BJ (cell line): ENCODE measurements at regions not wholly inside any gene's neighbourhood (a gene's known extent, or its start where the extent isn't known, plus 50 kb on each side); places are given as distances from the start of the nearest gene placed in this dataset.

Experiments
- CTCF ChIA-PET: fragments of 350-600 bp; formaldehyde crosslinking; extraction: SDS; loops from one replicate; lab custom pipeline; 2021; ENCODE audit warnings: antibody characterized with exemption, inconsistent platforms; lab: Yijun Ruan, JAX
- POLR2A ChIA-PET: fragments of 300-600 bp; sonication (Branson Sonifier 250); formaldehyde crosslinking; extraction: SDS; loops from one replicate; lab custom pipeline; 2021; ENCODE audit warnings: antibody characterized with exemption; lab: Charles Lee
- DNase-seq: peaks from one replicate; pipeline ENCODE4 v3.0.0-alpha.2; 2011; ENCODE audit warnings: low read depth
- H3K27me3 ChIP-seq: 2 replicates; pipeline ENCODE4 v1.6.0; 2011; ENCODE audit warnings: low read length; ENCODE audit not compliant: control insufficient read depth, insufficient read depth
- H3K36me3 ChIP-seq: 2 replicates; pipeline ENCODE4 v1.5.1; 2011; ENCODE audit warnings: low read length; ENCODE audit not compliant: control insufficient read depth, insufficient read depth
- H3K4me3 ChIP-seq: 2 replicates; pipeline ENCODE4 v1.5.1; 2011; ENCODE audit warnings: low read depth, mild to moderate bottlenecking, control low read depth, low read length
- TF ChIP-seq, protein P1 (sequence below): IDR thresholded peaks from 2 replicates; pipeline ENCODE4 v1.5.1; 2011; ENCODE audit warnings: low read depth, mild to moderate bottlenecking, control low read depth, inconsistent platforms, low read length, moderate library complexity; ENCODE audit not compliant: insufficient read depth

DNA sequence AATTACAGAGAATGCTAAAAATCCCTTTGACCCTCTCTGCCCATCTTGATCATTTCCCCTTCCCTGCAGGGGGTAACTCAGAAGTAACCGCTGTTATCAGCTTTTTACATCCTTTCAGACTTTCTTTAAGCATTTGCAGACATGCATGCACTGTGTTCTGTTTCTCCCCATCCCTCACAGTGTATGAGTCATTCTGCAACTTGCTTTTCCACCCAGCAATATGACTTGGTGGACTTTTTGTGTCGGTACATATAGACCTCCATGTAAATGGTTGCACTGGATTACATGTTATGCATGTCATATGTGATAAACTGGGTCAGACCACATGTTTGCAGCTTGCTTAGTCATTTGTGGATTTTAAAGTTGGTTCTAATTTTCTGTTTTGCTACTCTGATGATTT lies 87.7 kb upstream of the NECTIN1 start:
- TF ChIP-seq, protein P1, sequence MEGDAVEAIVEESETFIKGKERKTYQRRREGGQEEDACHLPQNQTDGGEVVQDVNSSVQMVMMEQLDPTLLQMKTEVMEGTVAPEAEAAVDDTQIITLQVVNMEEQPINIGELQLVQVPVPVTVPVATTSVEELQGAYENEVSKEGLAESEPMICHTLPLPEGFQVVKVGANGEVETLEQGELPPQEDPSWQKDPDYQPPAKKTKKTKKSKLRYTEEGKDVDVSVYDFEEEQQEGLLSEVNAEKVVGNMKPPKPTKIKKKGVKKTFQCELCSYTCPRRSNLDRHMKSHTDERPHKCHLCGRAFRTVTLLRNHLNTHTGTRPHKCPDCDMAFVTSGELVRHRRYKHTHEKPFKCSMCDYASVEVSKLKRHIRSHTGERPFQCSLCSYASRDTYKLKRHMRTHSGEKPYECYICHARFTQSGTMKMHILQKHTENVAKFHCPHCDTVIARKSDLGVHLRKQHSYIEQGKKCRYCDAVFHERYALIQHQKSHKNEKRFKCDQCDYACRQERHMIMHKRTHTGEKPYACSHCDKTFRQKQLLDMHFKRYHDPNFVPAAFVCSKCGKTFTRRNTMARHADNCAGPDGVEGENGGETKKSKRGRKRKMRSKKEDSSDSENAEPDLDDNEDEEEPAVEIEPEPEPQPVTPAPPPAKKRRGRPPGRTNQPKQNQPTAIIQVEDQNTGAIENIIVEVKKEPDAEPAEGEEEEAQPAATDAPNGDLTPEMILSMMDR, result no peak
- CTCF ChIA-PET, result no interaction called here
- no peak for DNase-seq

DNA sequence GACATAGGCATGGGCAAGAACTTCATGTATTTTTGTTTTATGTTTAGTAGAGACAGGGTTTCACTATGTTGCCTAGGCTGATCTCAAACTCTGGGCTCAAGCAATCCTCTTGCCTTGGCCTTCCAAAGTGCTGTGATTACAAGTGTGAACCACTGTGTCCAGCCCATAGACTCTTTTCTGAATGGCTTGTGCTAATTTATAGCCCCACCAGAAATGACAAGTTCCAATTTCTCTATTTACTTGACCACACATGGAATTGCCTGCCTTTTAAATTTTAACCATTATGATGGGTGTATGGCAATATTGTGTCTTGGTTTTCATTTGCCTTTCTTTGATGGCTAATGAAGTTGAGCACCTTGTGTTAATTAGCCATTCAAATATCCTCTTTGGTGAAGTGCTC lies 85.8 kb upstream of the NECTIN1 start:
- H3K36me3 ChIP-seq, result no peaks in the 10 kb centered on the region
- TF ChIP-seq, protein P1, result no peak
- no peak overlapping the region for H3K4me3 ChIP-seq
- POLR2A ChIA-PET, result no interaction called here
- 0 out of 2 replicates have a peak, but pooled peaks cover 1% of the 10 kb centered on the region for H3K27me3 ChIP-seq
- CTCF ChIA-PET, result no interaction called here
- no peak for DNase-seq

More for the DNA sequence above, 87.7 kb upstream of the NECTIN1 start:
- Histone ChIP-seq H3K36me3 (no peaks in the 10 kb centered on the region), H3K27me3 (no peaks in the 10 kb centered on the region), H3K4me3 (no peak overlapping the region)
- POLR2A ChIA-PET, result no interaction called here

DNA sequence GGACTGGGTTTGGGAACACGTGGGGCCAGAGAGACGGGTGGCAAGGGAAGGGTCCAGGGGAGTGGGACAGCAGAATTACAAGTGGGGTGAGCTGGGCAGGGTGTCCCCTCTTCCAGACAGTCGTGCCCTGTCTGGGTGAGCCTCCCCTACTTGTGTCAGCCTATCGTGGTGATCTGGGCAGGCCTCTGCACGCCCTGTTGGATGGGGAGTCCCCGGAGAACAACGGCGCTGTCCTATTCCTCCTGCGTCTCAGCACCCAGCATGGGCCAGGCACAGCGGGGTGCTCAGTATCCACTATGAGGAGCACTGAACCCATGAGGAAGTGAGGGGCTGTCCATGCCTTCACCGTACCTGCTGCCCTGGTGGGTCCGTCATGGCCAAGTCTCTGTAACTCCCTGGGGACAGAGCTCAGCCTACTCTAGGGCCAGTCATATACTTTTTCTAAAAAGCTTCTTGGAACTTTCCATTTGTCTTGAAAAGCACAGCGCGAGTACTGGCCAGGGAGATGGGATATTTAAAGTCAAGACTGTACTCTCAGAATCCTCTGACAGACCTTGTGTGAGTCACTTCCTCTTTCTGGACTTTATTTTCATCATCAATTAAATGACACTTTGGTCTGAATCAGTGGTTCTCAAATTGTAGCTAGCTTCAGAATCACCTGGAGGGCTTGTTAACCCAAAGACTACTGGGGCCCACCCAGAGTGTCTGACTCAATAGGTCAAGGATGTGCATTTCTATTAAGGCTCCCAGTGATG lies 81.7 kb upstream of the NECTIN1 start:
- CTCF ChIA-PET, result no interaction called here
- TF ChIP-seq, protein P1, result no peak
- POLR2A ChIA-PET, result no interaction called here
- DNase-seq, result no peak
- Histone ChIP-seq H3K27me3 (peaks cover 10% of the 10 kb centered on the region), H3K36me3 (no peaks in the 10 kb centered on the region), H3K4me3 (no peak overlapping the region)

DNA sequence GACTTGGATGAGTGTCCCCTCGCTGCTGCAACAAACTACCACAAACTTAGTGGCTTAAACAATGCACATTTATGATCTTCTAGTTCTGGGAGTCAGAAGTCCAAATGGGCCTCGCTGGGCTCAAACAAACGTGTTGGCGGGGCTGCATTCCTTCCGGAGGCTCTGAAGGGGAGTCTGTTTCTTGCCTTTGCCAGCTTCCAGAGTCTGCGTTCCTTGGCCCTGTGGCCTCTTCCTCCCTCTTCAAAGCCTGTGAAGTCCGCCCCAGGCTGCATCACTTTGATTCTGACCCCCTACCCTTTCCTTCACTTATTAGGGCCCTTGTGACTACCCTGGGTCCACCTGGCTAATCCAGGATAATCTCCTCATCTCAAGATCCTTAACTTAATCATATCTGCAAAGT lies 80.3 kb upstream of the NECTIN1 start:
- TF ChIP-seq, protein P1, result no peak
- ChIA-PET POLR2A (no interaction called here), CTCF (no interaction called here)
- H3K4me3 ChIP-seq, result no peak overlapping the region
- H3K36me3 ChIP-seq, result no peaks in the 10 kb centered on the region
- DNase-seq, result no peak
- H3K27me3 ChIP-seq, result peaks cover 10% of the 10 kb centered on the region

DNA sequence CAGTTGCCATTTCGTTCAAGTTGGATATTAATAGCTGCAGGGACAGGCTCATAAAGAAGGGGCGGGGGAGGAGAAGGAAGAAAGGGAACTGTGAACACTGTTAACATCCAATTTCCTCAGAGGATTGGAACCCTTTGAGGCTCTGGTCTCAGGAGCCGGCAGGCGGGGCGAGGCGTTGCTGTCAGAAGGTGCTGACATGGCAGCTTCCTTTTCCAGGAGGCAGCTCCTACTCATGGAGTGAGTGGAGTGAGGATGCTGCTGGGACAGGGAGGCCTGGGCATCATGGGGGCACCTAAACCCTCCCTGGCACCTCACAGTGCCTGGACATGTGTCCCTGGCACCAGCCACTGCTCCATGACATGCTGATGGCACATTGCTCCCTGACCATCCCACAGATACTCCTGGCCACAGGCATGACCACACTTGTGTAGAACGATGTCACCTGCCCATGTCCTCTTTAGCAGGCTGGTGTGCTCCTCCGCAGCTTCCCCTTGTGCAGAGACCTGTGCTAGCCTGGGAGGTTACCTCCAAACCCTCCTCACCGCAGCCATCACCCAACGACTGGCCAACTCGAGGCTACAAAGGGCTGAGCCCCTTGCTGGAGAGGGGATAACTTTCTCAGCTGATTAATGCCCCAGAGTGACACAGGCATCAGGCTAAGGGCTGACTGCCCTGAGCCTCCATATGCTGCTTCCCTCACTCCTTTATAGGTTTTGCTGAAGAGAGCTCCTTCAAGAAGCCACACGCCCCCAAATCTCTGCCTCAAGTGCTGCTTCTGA lies 79.6 kb upstream of the NECTIN1 start:
- no peak overlapping the region for H3K4me3 ChIP-seq
- ChIA-PET POLR2A (no interaction called here), CTCF (no interaction called here)
- DNase-seq, result no peak
- TF ChIP-seq, protein P1, result no peak
- H3K36me3 ChIP-seq, result no peaks in the 10 kb centered on the region
- peaks cover 10% of the 10 kb centered on the region for H3K27me3 ChIP-seq
